Spinal cord (tissue), 9 donors: ENCODE measurements at regions not wholly inside any gene's neighbourhood (a gene's known extent, or its start where the extent isn't known, plus 50 kb on each side); places are given as distances from the start of the nearest gene placed in this dataset.

Source experiments
- DNase-seq, 6 donors: peaks; one replicate each; pipeline versions ENCODE4 v3.0.0 to v3.0.0-alpha.2; 2013 to 2015; ENCODE audit warnings: low spot score in 6 of 6, low read depth in 4 of 6
- H3K27ac ChIP-seq: one replicate; pipeline ENCODE4 v1.5.1; 2013; ENCODE audit warnings: low read depth, low read length, control low read depth
- H3K27me3 ChIP-seq: one replicate; pipeline ENCODE4 v1.6.1; 2013; ENCODE audit warnings: low read length; ENCODE audit not compliant: control insufficient read depth, insufficient read depth
- H3K36me3 ChIP-seq: one replicate; pipeline ENCODE4 v1.6.1; 2013; ENCODE audit warnings: low read length; ENCODE audit not compliant: control insufficient read depth, insufficient read depth
- H3K4me1 ChIP-seq: one replicate; pipeline ENCODE4 v1.6.1; 2013; ENCODE audit warnings: low read length; ENCODE audit not compliant: control insufficient read depth, insufficient read depth
- H3K4me3 ChIP-seq: one replicate; pipeline ENCODE4 v1.5.1; 2013; ENCODE audit warnings: low read depth, low read length, control low read depth
- H3K9me3 ChIP-seq: one replicate; pipeline ENCODE4 v1.6.1; 2013; ENCODE audit warnings: low read length; ENCODE audit not compliant: control insufficient read depth, insufficient read depth
- whole genome bisulfite sequencing: methylation state at CpG from one replicate; pipeline ENCODE4 v1.1.5; 2013; ENCODE audit warnings: missing lambda C conversion rate; ENCODE audit not compliant: insufficient coverage; 5-methylcytosine and 5-hydroxymethylcytosine counted together
- donor health status: healthy.

GRCh38 chr14:50040401-50040775, 76.0 kb downstream of the VCPKMT start:
- Histone ChIP-seq H3K27me3 (no peaks in the 10 kb centered on the region), H3K27ac (no peak overlapping the region), H3K4me1 (peaks cover 3% of the 10 kb centered on the region), H3K36me3 (no peaks in the 10 kb centered on the region), H3K9me3 (no peaks in the 10 kb centered on the region), H3K4me3 (no peak overlapping the region)
- 78% methylated on average over 3 of the region's 4 CpGs for WGBS
- DNase-seq: no peak

GRCh38 chr14:50040895-50041465, 75.4 kb downstream of the VCPKMT start:
- Histone ChIP-seq H3K4me3 (no peak overlapping the region), H3K4me1 (peaks cover 3% of the 10 kb centered on the region), H3K27ac (no peak overlapping the region), H3K9me3 (no peaks in the 10 kb centered on the region), H3K36me3 (no peaks in the 10 kb centered on the region), H3K27me3 (no peaks in the 10 kb centered on the region)
- DNase-seq: no peak
- whole genome bisulfite sequencing: 80% methylated on average over 4 of the region's 7 CpGs

GRCh38 chr14:50041980-50042379, 74.4 kb downstream of the VCPKMT start:
- no peak for DNase-seq
- Histone ChIP-seq H3K27ac (no peak overlapping the region), H3K27me3 (no peaks in the 10 kb centered on the region), H3K9me3 (no peaks in the 10 kb centered on the region), H3K4me1 (peaks cover 3% of the 10 kb centered on the region), H3K36me3 (no peaks in the 10 kb centered on the region), H3K4me3 (no peak overlapping the region)
- WGBS: 100% methylated on average over 2 of the region's 3 CpGs

GRCh38 chr14:50044042-50044651, 72.2 kb downstream of the VCPKMT start:
- H3K9me3 ChIP-seq: no peaks in the 10 kb centered on the region
- no peak for DNase-seq
- H3K27me3 ChIP-seq: no peaks in the 10 kb centered on the region
- no peak overlapping the region for H3K4me3 ChIP-seq
- no peaks in the 10 kb centered on the region for H3K36me3 ChIP-seq
- H3K27ac ChIP-seq: no peak overlapping the region
- WGBS: 80% methylated on average over 1 of the region's 4 CpGs
- H3K4me1 ChIP-seq: peaks cover 3% of the 10 kb centered on the region

- DNase-seq: no peak
- peaks cover 3% of the 10 kb centered on the region for H3K4me1 ChIP-seq
- H3K4me3 ChIP-seq: no peak overlapping the region
- H3K36me3 ChIP-seq: no peaks in the 10 kb centered on the region
- 77% methylated on average over 8 of the region's 8 CpGs for WGBS
- no peak overlapping the region for H3K27ac ChIP-seq
- no peaks in the 10 kb centered on the region for H3K27me3 ChIP-seq
- H3K9me3 ChIP-seq: no peaks in the 10 kb centered on the region
Observed at GRCh38 chr14:50045039-50045711, 71.2 kb downstream of the VCPKMT start.

GRCh38 chr14:50045837-50046236, 70.5 kb downstream of the VCPKMT start:
- Histone ChIP-seq H3K27ac (no peak overlapping the region), H3K9me3 (no peaks in the 10 kb centered on the region), H3K4me3 (no peak overlapping the region), H3K27me3 (no peaks in the 10 kb centered on the region), H3K36me3 (no peaks in the 10 kb centered on the region), H3K4me1 (no peaks in the 10 kb centered on the region)
- WGBS: 100% methylated on average over 2 of the region's 2 CpGs
- no peak for DNase-seq

- no peak overlapping the region for H3K27ac ChIP-seq
- no peaks in the 10 kb centered on the region for H3K4me1 ChIP-seq
- no peak for DNase-seq
- no peak overlapping the region for H3K4me3 ChIP-seq
- H3K36me3 ChIP-seq: no peaks in the 10 kb centered on the region
- H3K27me3 ChIP-seq: no peaks in the 10 kb centered on the region
- H3K9me3 ChIP-seq: no peaks in the 10 kb centered on the region
Observed at GRCh38 chr14:50047274-50047676, 69.1 kb downstream of the VCPKMT start.

GRCh38 chr14:50049093-50049492, 67.3 kb downstream of the VCPKMT start:
- no peaks in the 10 kb centered on the region for H3K36me3 ChIP-seq
- H3K27ac ChIP-seq: no peak overlapping the region
- H3K27me3 ChIP-seq: no peaks in the 10 kb centered on the region
- no peaks in the 10 kb centered on the region for H3K9me3 ChIP-seq
- 100% methylated on average over 3 of the region's 4 CpGs for WGBS
- no peak overlapping the region for H3K4me3 ChIP-seq
- no peaks in the 10 kb centered on the region for H3K4me1 ChIP-seq
- DNase-seq: no peak

- DNase-seq: no peak
Observed at GRCh38 chr14:50049703-50050570, 66.4 kb downstream of the VCPKMT start.

More at GRCh38 chr14:50049703-50050570, 66.4 kb downstream of the VCPKMT start:
- H3K4me3 ChIP-seq: no peak overlapping the region
- no peaks in the 10 kb centered on the region for H3K4me1 ChIP-seq
- H3K27ac ChIP-seq: no peak overlapping the region
- H3K36me3 ChIP-seq: no peaks in the 10 kb centered on the region
- 96% methylated on average over 20 of the region's 20 CpGs for WGBS
- H3K27me3 ChIP-seq: no peaks in the 10 kb centered on the region
- H3K9me3 ChIP-seq: no peaks in the 10 kb centered on the region
